ENCODE measurements at regions not wholly inside any gene's neighbourhood (a gene's known extent, or its start where the extent isn't known, plus 50 kb on each side); places are given as distances from the start of the nearest gene placed in this dataset.

DNA sequence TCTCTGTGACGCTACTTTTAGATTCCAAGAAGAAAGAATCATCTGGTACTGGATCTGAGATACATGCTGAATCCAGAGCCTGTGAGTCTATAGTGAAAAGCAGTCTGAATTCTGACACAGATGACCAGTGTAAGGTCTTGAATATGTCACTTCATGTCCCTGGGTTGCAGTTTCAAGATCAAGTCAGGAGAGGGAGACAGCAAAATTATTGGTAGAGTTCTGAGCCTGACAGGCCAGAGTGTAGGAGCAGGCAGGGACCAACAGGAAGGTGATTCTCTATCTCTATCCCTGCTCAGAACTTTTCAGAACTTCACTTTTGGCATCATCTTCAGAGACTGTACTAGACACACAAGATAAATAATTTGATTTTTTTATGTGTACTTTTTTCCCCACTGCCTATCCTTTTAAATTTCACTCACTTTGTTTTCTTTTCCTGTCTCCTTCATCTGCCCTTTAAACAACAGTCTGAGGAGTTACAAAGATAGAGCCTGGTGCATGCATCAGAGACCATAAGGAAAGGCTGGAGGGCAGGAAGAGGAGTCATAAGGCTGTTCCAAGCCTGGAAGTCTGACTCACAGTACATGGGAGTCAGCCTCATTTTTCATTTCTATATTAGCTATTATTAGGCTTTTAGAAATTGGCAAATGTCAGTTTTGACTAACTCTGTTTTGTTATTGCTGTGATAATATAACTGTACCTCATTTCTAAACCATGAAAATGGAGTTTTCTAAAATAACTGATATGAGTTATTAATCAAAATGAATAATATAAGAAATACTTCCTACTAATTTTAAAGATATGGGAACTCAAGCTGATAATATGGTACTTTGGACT is 120.2 kb upstream of the TMEM229A start:
- Histone ChIP-seq H3F3A (ENCODE audit: insufficient read depth, low read length) (no peaks in the 10 kb centered on the region), H3K27me3 (replicated peaks; ENCODE audit: insufficient read depth, low read length) (no peaks in the 10 kb centered on the region), H2AFZ (ENCODE audit: low read length) (no peak overlapping the region), H3K9me2 (replicated peaks; ENCODE audit: insufficient read depth, low read length) (no peaks in the 10 kb centered on the region), H3K79me2 (ENCODE audit: low read length) (no peaks in the 10 kb centered on the region), H3K36me3 (replicated peaks; ENCODE audit: insufficient read depth, low read length) (no peaks in the 10 kb centered on the region), H3K4me2 (ENCODE audit: low read depth, low read length) (no peak overlapping the region), H3K4me3 (ENCODE audit: low read length) (no peak overlapping the region), H4K20me1 (ENCODE audit: insufficient read depth, low read length) (no peaks in the 10 kb centered on the region), H3K4me1 (ENCODE audit: low read length) (no peaks in the 10 kb centered on the region), H3K9me3 (replicated peaks; ENCODE audit: insufficient read depth, low read length) (no peaks in the 10 kb centered on the region), H3K9ac (ENCODE audit: low read length) (no peak overlapping the region), H3K27ac (ENCODE audit: low read length) (no peak overlapping the region)
- TF ChIP-seq EZH2 (optimal IDR thresholded peaks at IDR 0.05; ENCODE audit: low read depth, low read length) = no peak
- TF ChIP-seq, protein P1, sequence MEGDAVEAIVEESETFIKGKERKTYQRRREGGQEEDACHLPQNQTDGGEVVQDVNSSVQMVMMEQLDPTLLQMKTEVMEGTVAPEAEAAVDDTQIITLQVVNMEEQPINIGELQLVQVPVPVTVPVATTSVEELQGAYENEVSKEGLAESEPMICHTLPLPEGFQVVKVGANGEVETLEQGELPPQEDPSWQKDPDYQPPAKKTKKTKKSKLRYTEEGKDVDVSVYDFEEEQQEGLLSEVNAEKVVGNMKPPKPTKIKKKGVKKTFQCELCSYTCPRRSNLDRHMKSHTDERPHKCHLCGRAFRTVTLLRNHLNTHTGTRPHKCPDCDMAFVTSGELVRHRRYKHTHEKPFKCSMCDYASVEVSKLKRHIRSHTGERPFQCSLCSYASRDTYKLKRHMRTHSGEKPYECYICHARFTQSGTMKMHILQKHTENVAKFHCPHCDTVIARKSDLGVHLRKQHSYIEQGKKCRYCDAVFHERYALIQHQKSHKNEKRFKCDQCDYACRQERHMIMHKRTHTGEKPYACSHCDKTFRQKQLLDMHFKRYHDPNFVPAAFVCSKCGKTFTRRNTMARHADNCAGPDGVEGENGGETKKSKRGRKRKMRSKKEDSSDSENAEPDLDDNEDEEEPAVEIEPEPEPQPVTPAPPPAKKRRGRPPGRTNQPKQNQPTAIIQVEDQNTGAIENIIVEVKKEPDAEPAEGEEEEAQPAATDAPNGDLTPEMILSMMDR (IDR thresholded peaks at IDR 0.05; ENCODE audit: low read length) = peak; percentile 69
- DNase-seq = peak; percentile 69

DNA sequence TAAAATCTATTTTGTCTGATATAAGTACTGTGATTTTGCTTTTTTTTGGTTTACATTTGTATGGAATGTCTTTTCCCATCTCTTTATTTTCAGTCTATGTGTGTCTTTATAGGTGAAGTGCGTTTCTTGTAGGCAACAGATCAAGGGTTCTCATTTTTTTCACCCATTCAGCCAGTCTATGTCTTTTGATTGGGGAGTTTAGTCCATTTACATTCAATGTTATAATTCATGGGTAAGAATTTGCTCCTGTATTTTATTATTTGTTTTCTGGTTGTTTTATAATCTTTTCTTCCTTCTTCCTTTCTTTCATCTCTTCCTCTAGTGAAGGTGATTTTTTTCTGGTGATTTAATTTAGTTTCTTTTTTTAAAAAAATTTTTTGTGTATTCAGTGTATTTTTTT is 104.8 kb upstream of the TMEM229A start:
- no peaks in the 10 kb centered on the region for H3K9me3 ChIP-seq (replicated peaks; ENCODE audit: insufficient read depth, low read length)
- H3K9ac ChIP-seq (ENCODE audit: low read length) = no peak overlapping the region
- H3F3A ChIP-seq (ENCODE audit: insufficient read depth, low read length) = no peaks in the 10 kb centered on the region
- H3K9me2 ChIP-seq (replicated peaks; ENCODE audit: insufficient read depth, low read length) = no peaks in the 10 kb centered on the region
- no peaks in the 10 kb centered on the region for H3K4me1 ChIP-seq (ENCODE audit: low read length)
- no peak overlapping the region for H3K4me3 ChIP-seq (ENCODE audit: low read length)
- no peak overlapping the region for H3K27ac ChIP-seq (ENCODE audit: low read length)
- H3K36me3 ChIP-seq (replicated peaks; ENCODE audit: insufficient read depth, low read length) = no peaks in the 10 kb centered on the region
- DNase-seq = no peak
- H3K27me3 ChIP-seq (replicated peaks; ENCODE audit: insufficient read depth, low read length) = no peaks in the 10 kb centered on the region
- TF ChIP-seq EZH2 (optimal IDR thresholded peaks at IDR 0.05; ENCODE audit: low read depth, low read length) (no peak), EZH2phosphoT487 (IDR thresholded peaks at IDR 0.05; ENCODE audit: low read length) (no peak)
- TF ChIP-seq, protein P1 (IDR thresholded peaks at IDR 0.05; ENCODE audit: low read length) = no peak
- no peak overlapping the region for H3K4me2 ChIP-seq (ENCODE audit: low read depth, low read length)
- H3K79me2 ChIP-seq (ENCODE audit: low read length) = no peaks in the 10 kb centered on the region
- H4K20me1 ChIP-seq (ENCODE audit: insufficient read depth, low read length) = no peaks in the 10 kb centered on the region
- no peak overlapping the region for H2AFZ ChIP-seq (ENCODE audit: low read length)

DNA sequence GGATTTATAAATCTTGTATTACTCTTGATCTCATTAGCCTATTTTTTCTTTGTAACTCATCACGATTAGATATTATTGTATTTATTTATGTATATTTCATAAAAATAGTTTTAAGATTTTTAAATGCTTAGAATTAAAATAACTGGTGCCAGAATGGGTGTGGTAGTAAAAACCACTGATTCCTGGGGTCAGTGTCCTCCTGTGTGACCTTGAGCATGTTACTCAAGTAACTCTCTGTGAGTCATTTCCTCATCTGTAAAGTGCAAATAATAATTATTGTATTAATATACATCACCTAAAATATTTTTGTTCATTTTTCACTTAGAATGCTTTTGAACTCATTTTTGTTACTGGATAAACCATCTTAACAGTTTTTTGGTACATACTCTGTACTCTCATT is 91.3 kb upstream of the TMEM229A start:
- Histone ChIP-seq H3K4me3 (ENCODE audit: low read length) (no peak overlapping the region), H3K79me2 (ENCODE audit: low read length) (no peaks in the 10 kb centered on the region), H3K9me3 (replicated peaks; ENCODE audit: insufficient read depth, low read length) (no peaks in the 10 kb centered on the region), H3K4me2 (ENCODE audit: low read depth, low read length) (no peak overlapping the region), H3K27me3 (replicated peaks; ENCODE audit: insufficient read depth, low read length) (no peaks in the 10 kb centered on the region), H3F3A (ENCODE audit: insufficient read depth, low read length) (no peaks in the 10 kb centered on the region), H3K9me2 (replicated peaks; ENCODE audit: insufficient read depth, low read length) (no peaks in the 10 kb centered on the region), H3K9ac (ENCODE audit: low read length) (no peak overlapping the region), H3K27ac (ENCODE audit: low read length) (no peak overlapping the region), H3K36me3 (replicated peaks; ENCODE audit: insufficient read depth, low read length) (no peaks in the 10 kb centered on the region), H2AFZ (ENCODE audit: low read length) (no peak overlapping the region), H4K20me1 (ENCODE audit: insufficient read depth, low read length) (no peaks in the 10 kb centered on the region), H3K4me1 (ENCODE audit: low read length) (no peaks in the 10 kb centered on the region)
- DNase-seq = no peak
- no peak for TF ChIP-seq EZH2phosphoT487 (IDR thresholded peaks at IDR 0.05; ENCODE audit: low read length)
- TF ChIP-seq, protein P1 (IDR thresholded peaks at IDR 0.05; ENCODE audit: low read length) = no peak
- no peak for TF ChIP-seq EZH2 (optimal IDR thresholded peaks at IDR 0.05; ENCODE audit: low read depth, low read length)

All from MM.1S (cell line).